Lower leg skin (tissue), 3 donors: ENCODE measurements at regions not wholly inside any gene's neighbourhood (a gene's known extent, or its start where the extent isn't known, plus 50 kb on each side); places are given as distances from the start of the nearest gene placed in this dataset.

Source experiments
- CTCF ChIP-seq, 3 donors: fragments of 450-650 bp; IDR thresholded peaks; one replicate each; pipeline ENCODE4 v1.5.1; 2016; ENCODE audit warnings: antibody characterized with exemption in 3 of 3, mild to moderate bottlenecking in 3 of 3, moderate library complexity in 2 of 3
- POLR2A ChIP-seq, 2 donors: fragments of 450-650 bp; IDR thresholded peaks; one replicate each; pipeline ENCODE4 v1.6.1; 2016 to 2017; ENCODE audit warnings: antibody characterized with exemption in 2 of 2, mild to moderate bottlenecking in 1 of 2, moderate library complexity in 1 of 2

- no peak for TF ChIP-seq CTCF (IDR thresholded peaks at IDR 0.05)
- TF ChIP-seq POLR2A (IDR thresholded peaks at IDR 0.05) = no peak
Observed at GRCh38 chr10:44775402-44775741, 135.8 kb upstream of the TMEM72 start.
